GM23338 (cell line): ENCODE measurements at regions not wholly inside any gene's neighbourhood (a gene's known extent, or its start where the extent isn't known, plus 50 kb on each side); places are given as distances from the start of the nearest gene placed in this dataset.

Source experiments
- ATAC-seq: fragments of 200-7000 bp; cut with Tn5 transposase; 3 replicates; pipeline ENCODE4 v1.9.1; 2020
- DNase-seq: peaks from one replicate; pipeline ENCODE4 v3.0.0-alpha.2; 2015; ENCODE audit warnings: low spot score
- H2AFZ ChIP-seq: fragments of 200-600 bp; sonication (generic); 2 replicates; pipeline ENCODE4 v1.8.0; 2016; ENCODE audit warnings: antibody characterized with exemption, mild to moderate bottlenecking, moderate library complexity
- H3F3A ChIP-seq: fragments of 200-600 bp; sonication (generic); replicated peaks from 2 replicates; pipeline ENCODE4 v1.8.0; 2017; ENCODE audit warnings: antibody characterized with exemption, mixed run types, low read depth
- H3K27ac ChIP-seq: fragments of 200-600 bp; sonication (generic); 2 replicates; pipeline ENCODE4 v1.6.1; 2016; ENCODE audit warnings: low read depth
- H3K27me3 ChIP-seq: fragments of 200-600 bp; sonication (generic); 2 replicates; pipeline ENCODE4 v1.8.0; 2016; ENCODE audit warnings: mild to moderate bottlenecking, mixed run types, moderate library complexity; ENCODE audit not compliant: insufficient read depth
- H3K36me3 ChIP-seq: fragments of 200-600 bp; sonication (generic); 2 replicates; pipeline ENCODE4 v1.8.0; 2016; ENCODE audit warnings: mild to moderate bottlenecking; ENCODE audit not compliant: insufficient read depth
- H3K4me1 ChIP-seq: fragments of 200-600 bp; sonication (generic); 2 replicates; pipeline ENCODE4 v1.8.0; 2016; ENCODE audit warnings: mild to moderate bottlenecking, moderate library complexity; ENCODE audit not compliant: insufficient read depth
- H3K4me2 ChIP-seq: fragments of 200-600 bp; sonication (generic); 2 replicates; pipeline ENCODE4 v1.7.1; 2017; ENCODE audit warnings: mixed run types
- H3K4me3 ChIP-seq: fragments of 200-600 bp; sonication (generic); 2 replicates; pipeline ENCODE4 v1.6.1; 2016; ENCODE audit warnings: mixed run types
- H3K79me2 ChIP-seq: fragments of 200-600 bp; sonication (generic); replicated peaks from 2 replicates; pipeline ENCODE4 v1.8.0; 2017; ENCODE audit warnings: mild to moderate bottlenecking; ENCODE audit not compliant: insufficient read depth
- H3K9me2 ChIP-seq: fragments of 200-600 bp; sonication (generic); 2 replicates; pipeline ENCODE4 v1.8.0; 2017; ENCODE audit not compliant: insufficient read depth
- H4K20me1 ChIP-seq: fragments of 200-600 bp; sonication (generic); replicated peaks from 2 replicates; pipeline ENCODE4 v1.8.0; 2017; ENCODE audit warnings: mild to moderate bottlenecking; ENCODE audit not compliant: insufficient read depth
- H3K27ac Mint-ChIP-seq: 2 replicates; pipeline ENCODE4 v1.8.0; 2020; ENCODE audit warnings: inconsistent platforms, mild to moderate bottlenecking, moderate library complexity, mixed read lengths
- H3K27me3 Mint-ChIP-seq: 3 replicates; pipeline ENCODE4 v1.8.0; 2022; ENCODE audit warnings: low read depth, mild to moderate bottlenecking, moderate library complexity, mixed read lengths, inconsistent platforms; ENCODE audit not compliant: insufficient read depth, poor library complexity
- H3K36me3 Mint-ChIP-seq: 3 replicates; pipeline ENCODE4 v1.8.0; 2021; ENCODE audit warnings: low read depth, mild to moderate bottlenecking, inconsistent platforms, moderate library complexity, mixed read lengths
- H3K4me1 Mint-ChIP-seq: 3 replicates; pipeline ENCODE4 v1.8.0; 2020; ENCODE audit warnings: mild to moderate bottlenecking, inconsistent platforms, mixed read lengths
- H3K4me3 Mint-ChIP-seq: 3 replicates; pipeline ENCODE4 v1.8.0; 2021; ENCODE audit warnings: moderate library complexity, mild to moderate bottlenecking, inconsistent platforms, mixed read lengths
- H3K9me3 Mint-ChIP-seq: 3 replicates; pipeline ENCODE4 v1.8.0; 2020; ENCODE audit warnings: moderate library complexity, mild to moderate bottlenecking, inconsistent platforms, mixed read lengths
- CREB1 ChIP-seq: fragments of 250-450 bp; sonication (Bioruptor Pico); IDR thresholded peaks from 2 replicates; pipeline ENCODE4 v1.5.0; 2020; ENCODE audit warnings: low read depth, mild to moderate bottlenecking, moderate library complexity
- CTCF ChIP-seq, 2 experiments: fragments of 200-600 bp in 1 of 2; sonication (generic) in 1 of 2; conservative IDR thresholded peaks; 2 replicates each; pipeline versions ENCODE4 v1.5.1 to v1.6.1; 2016 to 2017; ENCODE audit warnings: antibody characterized with exemption in 2 of 2, low read depth in 2 of 2, mild to moderate bottlenecking in 2 of 2, moderate library complexity in 1 of 2
- ETS1 ChIP-seq: IDR thresholded peaks from 2 replicates; pipeline ENCODE4 v1.6.1; 2016; ENCODE audit warnings: antibody characterized with exemption
- EZH2 ChIP-seq: fragments of 200-600 bp; sonication (generic); IDR thresholded peaks from one replicate; pipeline ENCODE4 v1.8.0; 2017; ENCODE audit warnings: antibody characterized with exemption, mild to moderate bottlenecking, low read depth; ENCODE audit not compliant: unreplicated experiment
- EZH2phosphoT487 ChIP-seq: fragments of 200-600 bp; sonication (generic); IDR thresholded peaks from one replicate; pipeline ENCODE4 v1.8.1; 2018; ENCODE audit warnings: antibody characterized with exemption; ENCODE audit not compliant: unreplicated experiment
- JUNB ChIP-seq: IDR thresholded peaks from one replicate; pipeline ENCODE4 v1.6.1; 2016; ENCODE audit warnings: antibody characterized with exemption; ENCODE audit not compliant: unreplicated experiment
- NANOG ChIP-seq: IDR thresholded peaks from 2 replicates; pipeline ENCODE4 v1.6.1; 2016; ENCODE audit warnings: antibody characterized with exemption, borderline replicate concordance
- POLR2AphosphoS5 ChIP-seq: IDR thresholded peaks from 2 replicates; pipeline ENCODE4 v1.6.1; 2016; ENCODE audit warnings: antibody characterized with exemption, low read depth
- STAT1 ChIP-seq: IDR thresholded peaks from one replicate; pipeline ENCODE4 v1.6.1; 2016; ENCODE audit warnings: antibody characterized with exemption; ENCODE audit not compliant: unreplicated experiment
- ZNF114 ChIP-seq: fragments of 250-450 bp; sonication (Bioruptor Pico); IDR thresholded peaks from 2 replicates; pipeline ENCODE4 v1.5.0; 2020; ENCODE audit warnings: mild to moderate bottlenecking, moderate library complexity
- ZNF331 ChIP-seq: fragments of 250-450 bp; sonication (Bioruptor Pico); IDR thresholded peaks from 2 replicates; pipeline ENCODE4 v1.5.0; 2020; ENCODE audit warnings: low read depth, mild to moderate bottlenecking, moderate library complexity
- TF ChIP-seq, protein P1 (sequence below): IDR thresholded peaks from one replicate; pipeline ENCODE4 v1.6.1; 2018; ENCODE audit warnings: antibody characterized with exemption; ENCODE audit not compliant: unreplicated experiment
- TF ChIP-seq, protein P2 (sequence below): fragments of 250-450 bp; sonication (Bioruptor Pico); IDR thresholded peaks from 2 replicates; pipeline ENCODE4 v1.5.0; 2020; ENCODE audit warnings: mild to moderate bottlenecking, moderate library complexity

GRCh38 chr12:58487678-58488161 lies 432.6 kb downstream of the LRIG3 start:
- Histone ChIP-seq H4K20me1 (no peaks in the 10 kb centered on the region), H3K4me1 (no peaks in the 10 kb centered on the region), H3K36me3 (no peaks in the 10 kb centered on the region), H3K27me3 (no peaks in the 10 kb centered on the region), H2AFZ (no peak overlapping the region), H3K4me3 (no peak overlapping the region), H3F3A (no peaks in the 10 kb centered on the region), H3K9me2 (no peaks in the 10 kb centered on the region; the same call in 1 of the 2 replicates), H3K4me2 (no peak overlapping the region), H3K79me2 (no peaks in the 10 kb centered on the region), H3K27ac (no peak overlapping the region)
- no peaks in the 10 kb centered on the region for H3K9me3 Mint-ChIP-seq
- ATAC-seq = no peak
- no peak overlapping the region for H3K4me3 Mint-ChIP-seq
- peaks cover 4% of the 10 kb centered on the region; the same call in 1 of the 3 replicates for H3K4me1 Mint-ChIP-seq
- no peak for DNase-seq
- no peaks in the 10 kb centered on the region for H3K36me3 Mint-ChIP-seq
- no peak for TF ChIP-seq EZH2phosphoT487
- TF ChIP-seq STAT1 = no peak
- no peak for TF ChIP-seq POLR2AphosphoS5
- TF ChIP-seq ZNF114 (CRISPR knock-in tag) = no peak
- TF ChIP-seq CTCF (conservative IDR thresholded peaks at IDR 0.05; ENCODE audit: low read depth in 2 of 2) = no peak
- TF ChIP-seq, protein P1, sequence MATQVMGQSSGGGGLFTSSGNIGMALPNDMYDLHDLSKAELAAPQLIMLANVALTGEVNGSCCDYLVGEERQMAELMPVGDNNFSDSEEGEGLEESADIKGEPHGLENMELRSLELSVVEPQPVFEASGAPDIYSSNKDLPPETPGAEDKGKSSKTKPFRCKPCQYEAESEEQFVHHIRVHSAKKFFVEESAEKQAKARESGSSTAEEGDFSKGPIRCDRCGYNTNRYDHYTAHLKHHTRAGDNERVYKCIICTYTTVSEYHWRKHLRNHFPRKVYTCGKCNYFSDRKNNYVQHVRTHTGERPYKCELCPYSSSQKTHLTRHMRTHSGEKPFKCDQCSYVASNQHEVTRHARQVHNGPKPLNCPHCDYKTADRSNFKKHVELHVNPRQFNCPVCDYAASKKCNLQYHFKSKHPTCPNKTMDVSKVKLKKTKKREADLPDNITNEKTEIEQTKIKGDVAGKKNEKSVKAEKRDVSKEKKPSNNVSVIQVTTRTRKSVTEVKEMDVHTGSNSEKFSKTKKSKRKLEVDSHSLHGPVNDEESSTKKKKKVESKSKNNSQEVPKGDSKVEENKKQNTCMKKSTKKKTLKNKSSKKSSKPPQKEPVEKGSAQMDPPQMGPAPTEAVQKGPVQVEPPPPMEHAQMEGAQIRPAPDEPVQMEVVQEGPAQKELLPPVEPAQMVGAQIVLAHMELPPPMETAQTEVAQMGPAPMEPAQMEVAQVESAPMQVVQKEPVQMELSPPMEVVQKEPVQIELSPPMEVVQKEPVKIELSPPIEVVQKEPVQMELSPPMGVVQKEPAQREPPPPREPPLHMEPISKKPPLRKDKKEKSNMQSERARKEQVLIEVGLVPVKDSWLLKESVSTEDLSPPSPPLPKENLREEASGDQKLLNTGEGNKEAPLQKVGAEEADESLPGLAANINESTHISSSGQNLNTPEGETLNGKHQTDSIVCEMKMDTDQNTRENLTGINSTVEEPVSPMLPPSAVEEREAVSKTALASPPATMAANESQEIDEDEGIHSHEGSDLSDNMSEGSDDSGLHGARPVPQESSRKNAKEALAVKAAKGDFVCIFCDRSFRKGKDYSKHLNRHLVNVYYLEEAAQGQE = no peak
- TF ChIP-seq, protein P2, sequence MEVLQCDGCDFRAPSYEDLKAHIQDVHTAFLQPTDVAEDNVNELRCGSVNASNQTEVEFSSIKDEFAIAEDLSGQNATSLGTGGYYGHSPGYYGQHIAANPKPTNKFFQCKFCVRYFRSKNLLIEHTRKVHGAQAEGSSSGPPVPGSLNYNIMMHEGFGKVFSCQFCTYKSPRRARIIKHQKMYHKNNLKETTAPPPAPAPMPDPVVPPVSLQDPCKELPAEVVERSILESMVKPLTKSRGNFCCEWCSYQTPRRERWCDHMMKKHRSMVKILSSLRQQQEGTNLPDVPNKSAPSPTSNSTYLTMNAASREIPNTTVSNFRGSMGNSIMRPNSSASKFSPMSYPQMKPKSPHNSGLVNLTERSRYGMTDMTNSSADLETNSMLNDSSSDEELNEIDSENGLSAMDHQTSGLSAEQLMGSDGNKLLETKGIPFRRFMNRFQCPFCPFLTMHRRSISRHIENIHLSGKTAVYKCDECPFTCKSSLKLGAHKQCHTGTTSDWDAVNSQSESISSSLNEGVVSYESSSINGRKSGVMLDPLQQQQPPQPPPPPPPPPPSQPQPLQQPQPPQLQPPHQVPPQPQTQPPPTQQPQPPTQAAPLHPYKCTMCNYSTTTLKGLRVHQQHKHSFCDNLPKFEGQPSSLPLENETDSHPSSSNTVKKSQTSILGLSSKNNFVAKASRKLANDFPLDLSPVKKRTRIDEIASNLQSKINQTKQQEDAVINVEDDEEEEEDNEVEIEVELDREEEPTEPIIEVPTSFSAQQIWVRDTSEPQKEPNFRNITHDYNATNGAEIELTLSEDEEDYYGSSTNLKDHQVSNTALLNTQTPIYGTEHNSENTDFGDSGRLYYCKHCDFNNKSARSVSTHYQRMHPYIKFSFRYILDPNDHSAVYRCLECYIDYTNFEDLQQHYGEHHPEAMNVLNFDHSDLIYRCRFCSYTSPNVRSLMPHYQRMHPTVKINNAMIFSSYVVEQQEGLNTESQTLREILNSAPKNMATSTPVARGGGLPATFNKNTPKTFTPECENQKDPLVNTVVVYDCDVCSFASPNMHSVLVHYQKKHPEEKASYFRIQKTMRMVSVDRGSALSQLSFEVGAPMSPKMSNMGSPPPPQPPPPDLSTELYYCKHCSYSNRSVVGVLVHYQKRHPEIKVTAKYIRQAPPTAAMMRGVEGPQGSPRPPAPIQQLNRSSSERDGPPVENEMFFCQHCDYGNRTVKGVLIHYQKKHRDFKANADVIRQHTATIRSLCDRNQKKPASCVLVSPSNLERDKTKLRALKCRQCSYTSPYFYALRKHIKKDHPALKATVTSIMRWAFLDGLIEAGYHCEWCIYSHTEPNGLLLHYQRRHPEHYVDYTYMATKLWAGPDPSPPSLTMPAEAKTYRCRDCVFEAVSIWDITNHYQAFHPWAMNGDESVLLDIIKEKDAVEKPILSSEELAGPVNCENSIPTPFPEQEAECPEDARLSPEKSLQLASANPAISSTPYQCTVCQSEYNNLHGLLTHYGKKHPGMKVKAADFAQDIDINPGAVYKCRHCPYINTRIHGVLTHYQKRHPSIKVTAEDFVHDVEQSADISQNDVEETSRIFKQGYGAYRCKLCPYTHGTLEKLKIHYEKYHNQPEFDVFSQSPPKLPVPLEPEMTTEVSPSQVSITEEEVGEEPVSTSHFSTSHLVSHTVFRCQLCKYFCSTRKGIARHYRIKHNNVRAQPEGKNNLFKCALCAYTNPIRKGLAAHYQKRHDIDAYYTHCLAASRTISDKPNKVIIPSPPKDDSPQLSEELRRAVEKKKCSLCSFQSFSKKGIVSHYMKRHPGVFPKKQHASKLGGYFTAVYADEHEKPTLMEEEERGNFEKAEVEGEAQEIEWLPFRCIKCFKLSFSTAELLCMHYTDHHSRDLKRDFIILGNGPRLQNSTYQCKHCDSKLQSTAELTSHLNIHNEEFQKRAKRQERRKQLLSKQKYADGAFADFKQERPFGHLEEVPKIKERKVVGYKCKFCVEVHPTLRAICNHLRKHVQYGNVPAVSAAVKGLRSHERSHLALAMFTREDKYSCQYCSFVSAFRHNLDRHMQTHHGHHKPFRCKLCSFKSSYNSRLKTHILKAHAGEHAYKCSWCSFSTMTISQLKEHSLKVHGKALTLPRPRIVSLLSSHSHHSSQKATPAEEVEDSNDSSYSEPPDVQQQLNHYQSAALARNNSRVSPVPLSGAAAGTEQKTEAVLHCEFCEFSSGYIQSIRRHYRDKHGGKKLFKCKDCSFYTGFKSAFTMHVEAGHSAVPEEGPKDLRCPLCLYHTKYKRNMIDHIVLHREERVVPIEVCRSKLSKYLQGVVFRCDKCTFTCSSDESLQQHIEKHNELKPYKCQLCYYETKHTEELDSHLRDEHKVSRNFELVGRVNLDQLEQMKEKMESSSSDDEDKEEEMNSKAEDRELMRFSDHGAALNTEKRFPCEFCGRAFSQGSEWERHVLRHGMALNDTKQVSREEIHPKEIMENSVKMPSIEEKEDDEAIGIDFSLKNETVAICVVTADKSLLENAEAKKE (CRISPR knock-in tag) = no peak
- no peak for TF ChIP-seq EZH2
- no peak for TF ChIP-seq ZNF331 (CRISPR knock-in tag)
- no peak for TF ChIP-seq JUNB
- no peak for TF ChIP-seq CREB1
- TF ChIP-seq NANOG = no peak
- no peak for TF ChIP-seq ETS1
- H3K27me3 Mint-ChIP-seq = no peaks in the 10 kb centered on the region
- no peak overlapping the region for H3K27ac Mint-ChIP-seq
